Fibroblast of mammary gland (primary cell): ENCODE measurements at regions not wholly inside any gene's neighbourhood (a gene's known extent, or its start where the extent isn't known, plus 50 kb on each side); places are given as distances from the start of the nearest gene placed in this dataset.

Experiments
- DNase-seq: peaks from one replicate; pipeline ENCODE4 v3.0.0-alpha.2; 2010; ENCODE audit warnings: low read depth
- H3K4me3 ChIP-seq: 2 replicates; pipeline ENCODE4 v1.5.1; 2011; ENCODE audit warnings: low read depth, mild to moderate bottlenecking, low read length, moderate library complexity; ENCODE audit not compliant: control insufficient read depth
- TF ChIP-seq, protein P1 (sequence below): conservative IDR thresholded peaks from 2 replicates; pipeline ENCODE4 v1.5.1; 2011; ENCODE audit warnings: low read depth, low read length, inconsistent platforms; ENCODE audit not compliant: control insufficient read depth, insufficient read depth

DNA sequence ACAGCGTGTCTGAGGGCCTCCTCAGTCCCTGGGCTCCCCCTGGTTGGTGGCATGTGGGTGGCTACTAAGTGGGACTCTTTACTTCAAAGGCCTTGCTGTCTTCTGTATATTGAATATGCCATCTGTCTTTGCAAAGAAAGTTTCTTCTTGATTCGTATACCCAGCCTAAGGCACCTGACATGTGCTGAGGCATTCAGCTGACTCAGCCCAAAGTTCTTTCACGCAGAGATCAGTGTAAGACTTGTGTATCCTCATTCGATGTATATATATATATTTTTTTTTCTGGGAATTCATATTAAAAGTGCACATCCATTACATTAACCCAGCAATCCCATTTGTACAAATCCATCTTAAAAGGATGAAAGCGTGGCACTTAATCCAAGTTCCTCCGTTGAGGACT, 115.1 kb upstream of the PMEPA1 start:
- no peak overlapping the region for H3K4me3 ChIP-seq
- DNase-seq = no peak
- TF ChIP-seq, protein P1, sequence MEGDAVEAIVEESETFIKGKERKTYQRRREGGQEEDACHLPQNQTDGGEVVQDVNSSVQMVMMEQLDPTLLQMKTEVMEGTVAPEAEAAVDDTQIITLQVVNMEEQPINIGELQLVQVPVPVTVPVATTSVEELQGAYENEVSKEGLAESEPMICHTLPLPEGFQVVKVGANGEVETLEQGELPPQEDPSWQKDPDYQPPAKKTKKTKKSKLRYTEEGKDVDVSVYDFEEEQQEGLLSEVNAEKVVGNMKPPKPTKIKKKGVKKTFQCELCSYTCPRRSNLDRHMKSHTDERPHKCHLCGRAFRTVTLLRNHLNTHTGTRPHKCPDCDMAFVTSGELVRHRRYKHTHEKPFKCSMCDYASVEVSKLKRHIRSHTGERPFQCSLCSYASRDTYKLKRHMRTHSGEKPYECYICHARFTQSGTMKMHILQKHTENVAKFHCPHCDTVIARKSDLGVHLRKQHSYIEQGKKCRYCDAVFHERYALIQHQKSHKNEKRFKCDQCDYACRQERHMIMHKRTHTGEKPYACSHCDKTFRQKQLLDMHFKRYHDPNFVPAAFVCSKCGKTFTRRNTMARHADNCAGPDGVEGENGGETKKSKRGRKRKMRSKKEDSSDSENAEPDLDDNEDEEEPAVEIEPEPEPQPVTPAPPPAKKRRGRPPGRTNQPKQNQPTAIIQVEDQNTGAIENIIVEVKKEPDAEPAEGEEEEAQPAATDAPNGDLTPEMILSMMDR = no peak

DNA sequence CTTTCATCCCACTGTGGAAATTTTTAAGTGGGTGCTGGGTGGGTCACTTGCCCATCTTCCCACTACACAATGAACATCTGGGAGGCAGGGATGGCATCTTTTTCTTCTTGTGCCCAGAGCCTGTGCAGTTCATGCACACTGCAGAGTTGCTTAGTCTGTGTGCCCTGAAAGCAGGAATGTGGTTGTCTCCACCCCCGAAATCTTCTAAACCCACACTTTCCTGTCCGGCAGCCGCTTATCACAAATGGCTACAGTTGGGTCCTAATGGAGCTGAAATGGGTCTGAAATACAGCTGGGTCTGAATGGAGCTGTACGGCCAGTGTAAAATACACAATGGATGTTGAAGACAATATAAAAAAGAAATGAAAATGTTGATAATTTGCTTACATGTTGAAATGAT, 112.1 kb upstream of the PMEPA1 start:
- no peak for DNase-seq
- no peak overlapping the region for H3K4me3 ChIP-seq
- TF ChIP-seq, protein P1 = no peak

DNA sequence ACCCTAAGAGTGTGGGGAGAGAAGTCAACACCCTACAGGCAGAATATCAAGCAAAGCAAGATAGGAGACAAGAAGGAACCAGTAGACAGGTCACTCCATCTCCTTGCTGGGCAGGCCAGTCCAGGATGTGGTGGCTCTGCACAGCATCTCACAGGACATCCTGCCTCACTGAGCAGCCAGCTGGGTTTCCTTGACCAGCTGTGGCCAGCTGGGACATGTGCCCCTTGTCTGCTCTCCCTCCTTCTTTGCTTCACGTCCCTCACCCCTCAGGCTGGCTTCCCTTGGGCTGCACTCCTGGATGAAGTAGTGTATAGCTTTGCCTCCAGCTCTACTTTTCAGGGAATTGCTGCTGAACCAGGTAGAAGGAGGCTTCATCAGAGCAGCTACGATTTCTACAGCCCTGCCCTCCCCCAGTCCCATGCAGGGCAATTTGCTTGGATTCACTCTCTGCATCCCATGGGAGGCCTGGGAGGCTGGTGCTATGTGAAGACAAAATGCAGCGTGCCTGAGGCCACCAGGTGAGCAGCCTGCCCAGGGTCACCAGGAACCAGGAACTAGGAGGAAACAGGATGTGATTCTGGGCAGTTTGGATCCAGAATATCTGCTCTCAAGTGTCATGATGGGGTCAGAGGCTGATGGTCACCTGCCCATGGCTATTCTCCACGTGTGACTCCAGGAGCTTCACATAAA, 110.0 kb upstream of the PMEPA1 start:
- DNase-seq = no peak
- TF ChIP-seq, protein P1 = no peak
- no peak overlapping the region for H3K4me3 ChIP-seq

DNA sequence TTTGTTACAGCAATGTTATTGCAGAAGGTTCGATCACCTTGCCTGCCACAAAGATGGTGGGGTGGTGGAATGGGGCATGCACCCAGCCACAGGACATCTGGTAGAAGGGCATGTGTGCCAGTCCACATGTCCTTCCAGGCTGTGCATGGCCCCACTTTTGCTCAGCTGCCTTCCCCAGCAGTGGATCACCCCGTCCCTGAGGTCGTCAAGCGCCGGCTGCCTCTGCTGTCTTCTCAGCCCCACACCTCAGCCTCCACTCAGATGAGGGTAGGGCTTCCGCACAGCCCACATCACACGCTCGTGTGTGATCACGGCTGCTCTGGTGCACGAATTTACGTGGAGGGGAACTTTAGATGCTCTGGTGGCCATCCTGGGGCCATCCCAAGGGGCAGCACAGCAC, 109.5 kb upstream of the PMEPA1 start:
- TF ChIP-seq, protein P1 = no peak
- no peak for DNase-seq

DNA sequence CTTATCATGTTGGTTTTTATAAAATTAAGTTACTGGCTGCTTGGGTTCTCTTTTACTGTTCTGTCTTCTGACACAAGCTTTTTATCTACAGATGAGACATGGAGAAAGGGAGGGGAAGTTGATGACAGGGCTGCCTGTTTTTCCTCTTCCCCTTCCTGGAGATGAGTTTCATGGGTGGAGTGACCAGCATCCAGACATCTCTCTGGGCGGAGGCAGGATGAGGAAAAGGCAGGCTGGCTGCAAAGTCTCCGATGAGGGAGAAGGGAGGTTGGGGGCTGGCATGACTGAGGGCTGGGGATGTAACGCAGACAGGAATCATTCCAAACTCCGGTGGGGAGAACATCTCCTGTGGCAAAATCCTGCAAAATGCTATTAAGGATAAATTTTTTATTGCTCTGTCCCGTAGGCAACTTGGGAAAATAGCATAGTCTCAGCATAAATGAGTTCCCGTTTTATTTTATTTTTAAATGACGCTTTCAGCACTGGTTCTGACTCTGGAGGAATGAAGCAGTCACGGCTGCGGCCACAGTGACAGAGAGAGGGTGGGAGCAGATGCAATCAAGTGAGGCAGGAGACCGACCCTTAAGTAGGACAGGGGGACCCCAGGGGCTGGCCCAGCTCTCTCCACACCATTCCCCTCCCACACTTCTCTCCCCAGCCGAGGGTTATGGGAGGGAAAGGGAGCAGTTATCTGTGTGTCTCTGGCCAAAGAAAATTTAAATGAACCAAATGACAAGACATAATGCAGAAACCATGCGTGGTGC, 108.8 kb upstream of the PMEPA1 start:
- no peak overlapping the region for H3K4me3 ChIP-seq
- no peak for DNase-seq
- TF ChIP-seq, protein P1 = no peak

More for the DNA sequence above, 109.5 kb upstream of the PMEPA1 start:
- no peak overlapping the region for H3K4me3 ChIP-seq

DNA sequence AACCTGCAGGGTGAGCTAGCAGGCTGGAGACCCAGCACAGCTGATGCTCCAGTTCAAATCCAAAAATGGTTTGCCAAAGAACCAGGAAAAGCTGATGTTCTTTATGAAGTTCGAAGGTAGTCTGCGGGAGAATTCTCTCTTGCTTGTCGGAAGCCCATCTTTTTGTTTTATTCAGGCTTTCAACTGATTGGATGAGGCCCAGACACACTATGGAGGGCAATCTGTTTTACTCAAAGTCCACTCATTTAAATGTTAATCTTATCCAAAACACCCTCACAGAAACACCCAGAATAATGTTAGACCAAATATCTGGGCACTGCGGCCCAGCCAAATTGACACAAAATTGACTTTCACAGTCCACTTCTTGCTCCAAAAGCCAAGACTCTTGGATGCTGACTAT, 105.6 kb upstream of the PMEPA1 start:
- DNase-seq = no peak
- no peak overlapping the region for H3K4me3 ChIP-seq
- TF ChIP-seq, protein P1 = no peak
